GM21619 (cell line): ENCODE measurements at regions not wholly inside any gene's neighbourhood (a gene's known extent, or its start where the extent isn't known, plus 50 kb on each side); places are given as distances from the start of the nearest gene placed in this dataset.
"Not testable (repeated sequence)": the region's sequence is repeated elsewhere in the genome, so short reads cannot be mapped to it uniquely, and the experiment has no call there.

Source experiments
- ATAC-seq: cut with Tn5 transposase; IDR thresholded peaks from one replicate; pipeline ENCODE4 v1.9.1; 2021; ENCODE audit not compliant: unreplicated experiment

DNA sequence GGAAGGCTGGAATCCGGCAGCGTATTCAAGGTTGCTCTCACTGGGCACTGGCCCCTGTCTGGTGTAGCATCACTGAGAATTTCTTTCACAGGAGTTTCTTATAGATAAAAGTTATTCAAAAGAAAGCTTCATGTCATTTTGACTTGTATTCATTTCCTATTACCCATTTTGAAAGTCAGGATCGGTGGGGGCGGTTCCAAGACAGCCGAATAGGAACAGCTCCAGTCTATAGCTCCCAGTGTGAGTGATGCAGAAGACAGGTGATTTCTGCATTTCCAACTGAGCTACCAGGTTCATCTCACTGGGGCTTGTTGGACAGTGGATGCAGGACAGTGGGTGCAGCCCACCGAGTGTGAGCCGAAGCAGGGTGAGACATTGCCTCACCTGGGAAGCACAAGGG lies 51.5 kb upstream of the CDC42EP3 start:
- not testable (repeated sequence) for ATAC-seq

DNA sequence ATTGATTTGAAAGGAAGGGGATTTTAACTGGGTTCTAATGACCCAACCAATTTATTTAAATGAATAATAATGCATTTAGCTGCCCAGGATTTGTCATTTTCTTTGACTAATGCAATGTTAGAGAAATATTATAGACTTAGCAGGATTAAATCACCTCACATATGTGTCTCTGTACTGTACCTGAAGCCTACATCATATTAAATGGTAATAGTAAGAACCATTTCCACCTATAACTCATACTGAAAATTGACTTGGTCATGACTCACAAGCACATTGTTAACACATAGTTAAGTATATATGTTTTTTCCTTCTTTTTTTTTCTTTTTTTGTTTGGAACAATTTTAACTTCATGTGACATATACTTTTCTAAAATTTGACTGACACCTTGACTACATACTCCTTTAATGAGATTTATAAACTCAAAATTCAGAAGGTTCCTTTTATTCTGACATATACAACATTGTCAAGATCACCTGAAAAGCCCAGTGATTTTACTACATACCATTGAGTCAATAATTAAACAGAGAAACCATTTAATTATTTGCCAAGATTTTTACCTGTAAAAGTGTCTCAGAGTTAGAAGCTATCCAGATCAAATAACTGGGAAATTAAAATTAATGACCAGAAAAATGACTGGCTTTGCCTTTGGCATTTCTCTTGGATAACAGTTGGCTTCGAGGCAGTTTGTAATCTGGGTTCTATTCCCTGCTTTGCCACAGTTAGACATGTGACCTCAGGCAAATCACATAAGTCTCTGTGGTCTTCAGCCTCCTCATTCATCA lies 58.8 kb upstream of the CDC42EP3 start:
- ATAC-seq = no peak

- ATAC-seq = not testable (repeated sequence)
These were observed 61.0 kb upstream of the CDC42EP3 start for GRCh38 chr2:37732412-37732811.

- no peak for ATAC-seq
These were observed 61.8 kb upstream of the CDC42EP3 start for GRCh38 chr2:37733251-37733650.

DNA sequence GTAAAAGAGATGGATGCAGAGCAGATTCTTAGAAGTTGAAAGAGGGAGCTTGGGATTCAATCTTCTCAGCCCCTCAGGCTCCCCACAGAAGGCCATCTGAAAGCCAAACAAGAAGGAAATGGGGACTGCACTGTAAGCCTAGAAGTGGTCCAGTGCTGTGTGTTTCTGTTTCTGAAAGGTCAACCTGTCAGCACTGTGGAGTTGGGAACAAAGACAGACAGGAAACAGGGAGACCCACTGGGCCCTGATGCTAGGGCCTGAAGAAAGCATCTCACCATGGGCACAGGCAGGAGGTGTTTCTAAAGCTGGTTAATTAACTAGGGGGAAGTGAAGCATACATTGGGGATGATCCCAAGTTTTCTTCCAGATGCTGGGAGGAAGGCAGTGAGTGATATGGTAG lies 62.5 kb upstream of the CDC42EP3 start:
- ATAC-seq = not testable (repeated sequence)

- not testable (repeated sequence) for ATAC-seq
These were observed 63.6 kb upstream of the CDC42EP3 start for GRCh38 chr2:37734891-37735523.

DNA sequence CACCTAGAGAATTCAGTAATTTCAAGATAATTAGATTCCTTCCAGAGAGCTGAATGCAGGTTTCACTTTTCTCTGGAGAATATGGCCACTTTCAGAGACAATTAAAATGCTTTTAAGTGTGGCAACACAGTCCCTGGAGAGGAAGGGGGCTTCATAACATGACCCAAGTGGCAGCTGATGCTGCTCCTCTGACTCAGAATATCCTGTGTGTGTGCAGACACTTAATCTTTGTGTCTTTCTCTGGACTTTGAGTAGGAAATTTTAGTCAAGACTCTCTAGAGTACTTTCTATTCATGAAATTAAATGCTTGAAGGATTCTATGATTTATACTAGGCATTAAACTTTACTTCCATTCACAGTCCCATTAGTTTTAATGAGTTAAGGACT lies 64.1 kb upstream of the CDC42EP3 start:
- ATAC-seq = not testable (repeated sequence)

GRCh38 chr2:37737507-37737906 lies 66.1 kb upstream of the CDC42EP3 start:
- no peak for ATAC-seq

DNA sequence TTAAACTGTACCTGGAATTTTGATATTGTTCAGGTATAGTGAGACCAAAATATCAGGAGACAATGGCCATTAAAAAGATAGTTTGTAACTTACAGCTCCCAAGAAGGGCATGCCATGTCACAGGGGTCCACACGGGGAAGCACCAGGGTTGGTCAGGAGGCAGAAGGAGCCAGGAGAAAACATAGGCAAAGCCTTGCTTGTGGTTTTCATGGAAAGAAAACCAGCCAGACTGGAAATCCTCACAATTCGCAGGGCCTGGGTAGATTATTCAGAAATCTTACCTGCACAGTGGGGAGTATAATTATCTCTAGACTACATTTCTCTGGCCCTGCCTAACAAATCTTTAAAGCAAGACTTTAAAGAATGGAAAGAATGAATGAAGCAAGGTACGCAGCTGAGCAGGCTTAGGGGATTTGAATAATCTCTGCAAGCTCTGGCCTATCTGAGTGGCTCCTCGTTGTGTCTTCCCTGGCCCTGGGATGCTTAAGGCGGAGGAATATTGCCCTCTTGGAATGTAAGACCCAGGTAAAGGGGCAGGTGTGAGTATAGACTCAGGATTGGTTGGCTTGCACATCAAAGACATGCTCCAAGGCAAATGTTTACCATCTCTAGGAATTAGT lies 66.9 kb upstream of the CDC42EP3 start:
- ATAC-seq = no peak

DNA sequence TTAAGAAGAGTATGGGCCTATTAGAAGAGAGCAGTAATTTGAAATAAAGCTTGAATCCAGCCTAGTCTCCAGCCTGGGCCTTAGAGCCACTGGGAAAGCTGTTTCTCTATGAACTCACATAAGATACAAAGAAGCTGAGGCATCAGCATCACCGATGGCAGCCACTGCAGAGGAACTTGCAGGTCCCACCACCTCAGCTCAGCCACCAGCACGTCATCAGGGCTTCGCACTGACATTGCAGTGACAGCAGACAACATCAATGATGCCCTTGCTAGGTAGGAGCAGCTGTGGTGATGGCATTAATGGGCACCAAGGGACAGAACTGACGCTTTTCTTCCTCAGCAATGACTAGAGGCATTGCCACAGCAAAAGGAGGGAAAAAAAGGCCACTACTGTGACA lies 67.7 kb upstream of the CDC42EP3 start:
- no peak for ATAC-seq

- ATAC-seq = no peak
These were observed 68.8 kb upstream of the CDC42EP3 start for GRCh38 chr2:37740164-37740739.

DNA sequence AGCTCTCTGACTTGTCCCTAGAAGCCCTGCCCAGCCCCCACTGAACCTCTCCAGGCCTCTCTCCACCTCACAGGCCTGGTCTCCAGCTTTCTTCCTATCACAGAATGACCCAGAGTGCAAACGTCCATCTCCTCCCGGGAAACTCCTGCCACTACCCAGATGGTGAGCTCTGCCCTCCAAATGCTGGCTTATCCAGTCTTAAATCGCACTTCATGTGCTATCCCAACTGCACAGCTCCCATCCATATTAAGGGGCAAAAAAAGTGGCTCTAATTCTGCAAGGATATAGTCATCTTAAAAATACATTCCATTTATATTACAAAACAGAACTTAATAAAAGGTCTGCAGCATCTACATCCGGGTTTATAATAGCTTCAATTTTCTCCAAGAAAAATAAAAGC lies 70.8 kb upstream of the CDC42EP3 start:
- no peak for ATAC-seq

- no peak for ATAC-seq
These were observed 72.6 kb upstream of the CDC42EP3 start for GRCh38 chr2:37744010-37744409.

GRCh38 chr2:37744961-37745360 lies 73.5 kb upstream of the CDC42EP3 start:
- not testable (repeated sequence) for ATAC-seq

GRCh38 chr2:37746011-37746410 lies 74.6 kb upstream of the CDC42EP3 start:
- not testable (repeated sequence) for ATAC-seq

GRCh38 chr2:37746883-37747282 lies 75.4 kb upstream of the CDC42EP3 start:
- ATAC-seq = no peak

DNA sequence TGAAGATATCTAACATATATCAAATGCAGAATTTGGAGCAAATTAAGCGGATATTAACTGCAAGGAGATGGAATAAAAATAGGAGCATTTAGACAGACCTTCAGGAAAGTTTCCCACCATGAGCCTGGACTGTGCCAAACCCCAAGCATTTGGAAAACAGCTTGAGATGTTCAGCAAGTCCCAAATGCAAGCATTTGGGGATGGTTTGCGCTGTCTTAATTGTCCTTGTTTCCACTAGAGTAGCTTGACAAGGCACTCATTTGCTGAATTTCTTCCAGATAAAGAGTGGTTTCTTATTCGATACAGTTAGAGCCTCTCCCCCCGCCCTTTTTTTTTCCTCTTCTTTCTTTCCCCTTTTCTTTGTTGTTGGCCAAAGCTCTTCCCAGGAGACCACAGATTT lies 77.1 kb upstream of the CDC42EP3 start:
- no peak for ATAC-seq

- ATAC-seq = not testable (repeated sequence)
These were observed 78.8 kb upstream of the CDC42EP3 start for GRCh38 chr2:37750286-37750685.

- no peak for ATAC-seq
These were observed 81.3 kb upstream of the CDC42EP3 start for GRCh38 chr2:37752766-37753165.

GRCh38 chr2:37753758-37754157 lies 82.3 kb upstream of the CDC42EP3 start:
- ATAC-seq = no peak

GRCh38 chr2:37755961-37756559 lies 84.6 kb upstream of the CDC42EP3 start:
- ATAC-seq = not testable (repeated sequence)
